ENCODE measurements at regions not wholly inside any gene's neighbourhood (a gene's known extent, or its start where the extent isn't known, plus 50 kb on each side); places are given as distances from the start of the nearest gene placed in this dataset.

GRCh38 chrX:7318661-7319060 lies 170.7 kb upstream of the PUDP start:
- TF ChIP-seq POLR2A (IDR thresholded peaks at IDR 0.05) (no peak), CTCF (IDR thresholded peaks at IDR 0.05) (no peak), POLR2AphosphoS5 (IDR thresholded peaks at IDR 0.05) (no peak)
